ENCODE measurements at regions not wholly inside any gene's neighbourhood (a gene's known extent, or its start where the extent isn't known, plus 50 kb on each side); places are given as distances from the start of the nearest gene placed in this dataset.

DNA sequence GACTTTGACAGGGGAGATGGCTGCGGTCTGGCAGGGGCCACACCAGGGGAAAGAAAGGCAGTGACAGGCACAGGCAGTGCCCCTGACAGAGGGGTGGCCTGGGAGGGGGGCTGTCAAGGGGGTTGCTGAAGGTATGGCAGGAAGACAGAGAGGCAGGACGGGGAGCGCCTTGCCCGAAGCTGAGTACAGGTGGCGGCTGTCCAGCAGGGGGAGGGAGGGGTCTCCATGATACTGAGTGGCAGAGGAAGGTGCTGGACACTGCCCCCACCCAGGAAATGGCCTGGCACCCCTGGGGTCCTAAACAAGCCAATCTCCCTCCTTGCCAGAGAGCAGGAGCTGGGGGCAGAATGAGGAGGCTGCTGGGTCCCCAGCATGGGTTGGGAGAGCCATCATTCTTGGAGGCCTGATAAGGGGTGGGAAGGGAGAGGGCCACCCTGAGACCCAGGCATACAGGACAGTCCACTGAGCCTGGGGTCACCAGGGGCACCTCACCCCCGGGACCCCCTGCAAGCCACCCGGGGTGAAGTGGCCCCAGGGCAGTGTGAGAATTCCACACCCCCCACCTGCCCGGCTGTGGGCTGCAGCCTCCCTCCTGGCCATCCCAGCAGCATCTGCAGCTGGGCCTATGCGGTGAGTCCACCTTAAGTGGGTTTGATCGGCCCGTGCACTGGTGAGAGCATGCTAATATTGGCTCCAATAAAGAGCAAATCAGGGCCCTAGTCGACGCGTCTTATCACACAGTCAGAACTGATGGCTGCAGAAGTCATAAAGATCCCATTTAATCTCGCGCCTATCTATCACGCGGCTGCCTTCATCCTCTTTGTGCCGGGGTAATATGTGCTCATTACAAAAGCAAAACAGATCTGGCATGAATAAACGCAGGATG is 108.5 kb downstream of the FAM53A start:
- Histone ChIP-seq H3K9ac (ENCODE audit: low read depth, low read length) (no peak overlapping the region), H3K79me2 (ENCODE audit: insufficient read depth, low read length) (no peaks in the 10 kb centered on the region), H2AFZ (ENCODE audit: low read depth, low read length) (no peak overlapping the region), H3K4me2 (ENCODE audit: insufficient read depth, low read length) (no peak overlapping the region), H3K4me3 (ENCODE audit: low read depth in 1 of 2, low read length in 2 of 2) (no peak overlapping the region), H3K9me3 (ENCODE audit: insufficient read depth, low read length, severe bottlenecking) (no peaks in the 10 kb centered on the region), H3K27me3 (ENCODE audit: insufficient read depth, low read length, poor library complexity) (no peaks in the 10 kb centered on the region), H4K20me1 (ENCODE audit: insufficient read depth, low read length) (peaks cover 11% of the 10 kb centered on the region), H3K27ac (ENCODE audit: low read length) (no peak overlapping the region), H3K4me1 (ENCODE audit: insufficient read depth, low read length) (no peaks in the 10 kb centered on the region), H3K36me3 (ENCODE audit: insufficient read depth, low read length) (no peaks in the 10 kb centered on the region)
- no peak for TF ChIP-seq EZH2 (IDR thresholded peaks at IDR 0.05; ENCODE audit: borderline replicate concordance, low read depth, low read length, severe bottlenecking)
- no peak for ATAC-seq (ENCODE audit: insufficient read depth, low read depth)
- no peak for DNase-seq

GRCh38 chr4:1574601-1575417 is 109.3 kb downstream of the FAM53A start:
- no peaks in the 10 kb centered on the region for H3K36me3 ChIP-seq (ENCODE audit: insufficient read depth, low read length)
- peaks cover 11% of the 10 kb centered on the region for H4K20me1 ChIP-seq (ENCODE audit: insufficient read depth, low read length)
- no peak overlapping the region for H3K4me3 ChIP-seq (ENCODE audit: low read depth in 1 of 2, low read length in 2 of 2)
- no peak overlapping the region for H3K27ac ChIP-seq (ENCODE audit: low read length)
- no peaks in the 10 kb centered on the region for H3K27me3 ChIP-seq (ENCODE audit: insufficient read depth, low read length, poor library complexity)
- H3K9me3 ChIP-seq (ENCODE audit: insufficient read depth, low read length, severe bottlenecking), result no peaks in the 10 kb centered on the region
- TF ChIP-seq EZH2 (IDR thresholded peaks at IDR 0.05; ENCODE audit: borderline replicate concordance, low read depth, low read length, severe bottlenecking) (no peak), CTCF (IDR thresholded peaks at IDR 0.05; ENCODE audit: borderline replicate concordance, extremely low read depth, low read length, poor library complexity, severe bottlenecking) (no peak)
- no peak for DNase-seq
- no peak overlapping the region for H3K4me2 ChIP-seq (ENCODE audit: insufficient read depth, low read length)
- no peaks in the 10 kb centered on the region for H3K79me2 ChIP-seq (ENCODE audit: insufficient read depth, low read length)
- ATAC-seq (ENCODE audit: insufficient read depth, low read depth), result no peak
- no peak overlapping the region for H3K9ac ChIP-seq (ENCODE audit: low read depth, low read length)
- no peaks in the 10 kb centered on the region for H3K4me1 ChIP-seq (ENCODE audit: insufficient read depth, low read length)
- H2AFZ ChIP-seq (ENCODE audit: low read depth, low read length), result no peak overlapping the region

DNA sequence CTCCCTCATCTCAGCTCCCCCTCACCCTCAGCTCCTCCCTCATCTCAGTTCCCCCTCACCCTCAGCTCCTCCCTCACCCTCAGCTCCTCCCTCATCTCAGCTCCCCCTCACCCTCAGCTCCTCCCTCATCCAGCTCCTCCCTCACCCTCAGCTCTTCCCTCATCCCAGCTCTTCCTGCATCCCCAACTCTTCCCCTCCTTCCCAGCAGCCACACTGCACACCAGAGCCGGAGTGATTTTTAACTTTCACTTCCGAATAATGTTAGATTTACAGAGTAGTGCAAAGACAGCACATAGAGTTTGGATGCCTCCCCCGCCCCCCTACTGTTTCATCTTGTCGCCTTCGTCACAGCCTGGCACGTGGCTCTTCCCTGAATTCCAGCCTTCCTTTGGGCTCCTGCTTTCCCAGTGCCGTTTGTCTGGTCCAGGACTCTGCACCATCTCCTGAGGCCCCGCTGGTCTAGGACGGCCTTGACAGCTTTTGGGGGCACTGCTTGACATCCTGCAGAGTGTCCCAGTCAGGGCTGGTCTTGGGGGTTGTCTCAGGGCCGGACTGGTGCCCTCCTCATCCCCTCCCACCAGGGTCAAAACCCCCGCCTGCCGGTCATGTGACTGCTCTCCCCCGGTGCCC is 110.2 kb downstream of the FAM53A start:
- H3K4me3 ChIP-seq (ENCODE audit: low read depth in 1 of 2, low read length in 2 of 2), result no peak overlapping the region
- H3K36me3 ChIP-seq (ENCODE audit: insufficient read depth, low read length), result no peaks in the 10 kb centered on the region
- H3K9ac ChIP-seq (ENCODE audit: low read depth, low read length), result no peak overlapping the region
- DNase-seq (no peak), ATAC-seq (ENCODE audit: insufficient read depth, low read depth) (no peak)
- H2AFZ ChIP-seq (ENCODE audit: low read depth, low read length), result no peak overlapping the region
- no peak overlapping the region for H3K4me2 ChIP-seq (ENCODE audit: insufficient read depth, low read length)
- H3K4me1 ChIP-seq (ENCODE audit: insufficient read depth, low read length), result no peaks in the 10 kb centered on the region
- no peak overlapping the region for H3K27ac ChIP-seq (ENCODE audit: low read length)
- H3K27me3 ChIP-seq (ENCODE audit: insufficient read depth, low read length, poor library complexity), result no peaks in the 10 kb centered on the region
- H3K79me2 ChIP-seq (ENCODE audit: insufficient read depth, low read length), result no peaks in the 10 kb centered on the region
- H3K9me3 ChIP-seq (ENCODE audit: insufficient read depth, low read length, severe bottlenecking), result no peaks in the 10 kb centered on the region
- TF ChIP-seq CTCF (IDR thresholded peaks at IDR 0.05; ENCODE audit: borderline replicate concordance, extremely low read depth, low read length, poor library complexity, severe bottlenecking) (no peak), EZH2 (IDR thresholded peaks at IDR 0.05; ENCODE audit: borderline replicate concordance, low read depth, low read length, severe bottlenecking) (no peak)
- peaks cover 11% of the 10 kb centered on the region for H4K20me1 ChIP-seq (ENCODE audit: insufficient read depth, low read length)
